GM23338 (cell line): ENCODE measurements at regions not wholly inside any gene's neighbourhood (a gene's known extent, or its start where the extent isn't known, plus 50 kb on each side); places are given as distances from the start of the nearest gene placed in this dataset.

Experiments used
- ATAC-seq: fragments of 200-7000 bp; cut with Tn5 transposase; 3 replicates; pipeline ENCODE4 v1.9.1; 2020
- DNase-seq: peaks from one replicate; pipeline ENCODE4 v3.0.0-alpha.2; 2015; ENCODE audit warnings: low spot score
- H2AFZ ChIP-seq: fragments of 200-600 bp; sonication (generic); 2 replicates; pipeline ENCODE4 v1.8.0; 2016; ENCODE audit warnings: antibody characterized with exemption, mild to moderate bottlenecking, moderate library complexity
- H3F3A ChIP-seq: fragments of 200-600 bp; sonication (generic); replicated peaks from 2 replicates; pipeline ENCODE4 v1.8.0; 2017; ENCODE audit warnings: antibody characterized with exemption, mixed run types, low read depth
- H3K27ac ChIP-seq: fragments of 200-600 bp; sonication (generic); 2 replicates; pipeline ENCODE4 v1.6.1; 2016; ENCODE audit warnings: low read depth
- H3K27me3 ChIP-seq: fragments of 200-600 bp; sonication (generic); 2 replicates; pipeline ENCODE4 v1.8.0; 2016; ENCODE audit warnings: mild to moderate bottlenecking, mixed run types, moderate library complexity; ENCODE audit not compliant: insufficient read depth
- H3K36me3 ChIP-seq: fragments of 200-600 bp; sonication (generic); 2 replicates; pipeline ENCODE4 v1.8.0; 2016; ENCODE audit warnings: mild to moderate bottlenecking; ENCODE audit not compliant: insufficient read depth
- H3K4me1 ChIP-seq: fragments of 200-600 bp; sonication (generic); 2 replicates; pipeline ENCODE4 v1.8.0; 2016; ENCODE audit warnings: mild to moderate bottlenecking, moderate library complexity; ENCODE audit not compliant: insufficient read depth
- H3K4me2 ChIP-seq: fragments of 200-600 bp; sonication (generic); 2 replicates; pipeline ENCODE4 v1.7.1; 2017; ENCODE audit warnings: mixed run types
- H3K4me3 ChIP-seq: fragments of 200-600 bp; sonication (generic); 2 replicates; pipeline ENCODE4 v1.6.1; 2016; ENCODE audit warnings: mixed run types
- H3K79me2 ChIP-seq: fragments of 200-600 bp; sonication (generic); replicated peaks from 2 replicates; pipeline ENCODE4 v1.8.0; 2017; ENCODE audit warnings: mild to moderate bottlenecking; ENCODE audit not compliant: insufficient read depth
- H3K9me2 ChIP-seq: fragments of 200-600 bp; sonication (generic); 2 replicates; pipeline ENCODE4 v1.8.0; 2017; ENCODE audit not compliant: insufficient read depth
- H4K20me1 ChIP-seq: fragments of 200-600 bp; sonication (generic); replicated peaks from 2 replicates; pipeline ENCODE4 v1.8.0; 2017; ENCODE audit warnings: mild to moderate bottlenecking; ENCODE audit not compliant: insufficient read depth
- H3K27ac Mint-ChIP-seq: 2 replicates; pipeline ENCODE4 v1.8.0; 2020; ENCODE audit warnings: inconsistent platforms, mild to moderate bottlenecking, moderate library complexity, mixed read lengths
- H3K27me3 Mint-ChIP-seq: 3 replicates; pipeline ENCODE4 v1.8.0; 2022; ENCODE audit warnings: low read depth, mild to moderate bottlenecking, moderate library complexity, mixed read lengths, inconsistent platforms; ENCODE audit not compliant: insufficient read depth, poor library complexity
- H3K36me3 Mint-ChIP-seq: 3 replicates; pipeline ENCODE4 v1.8.0; 2021; ENCODE audit warnings: low read depth, mild to moderate bottlenecking, inconsistent platforms, moderate library complexity, mixed read lengths
- H3K4me1 Mint-ChIP-seq: 3 replicates; pipeline ENCODE4 v1.8.0; 2020; ENCODE audit warnings: mild to moderate bottlenecking, inconsistent platforms, mixed read lengths
- H3K4me3 Mint-ChIP-seq: 3 replicates; pipeline ENCODE4 v1.8.0; 2021; ENCODE audit warnings: moderate library complexity, mild to moderate bottlenecking, inconsistent platforms, mixed read lengths
- H3K9me3 Mint-ChIP-seq: 3 replicates; pipeline ENCODE4 v1.8.0; 2020; ENCODE audit warnings: moderate library complexity, mild to moderate bottlenecking, inconsistent platforms, mixed read lengths
- CREB1 ChIP-seq: fragments of 250-450 bp; sonication (Bioruptor Pico); IDR thresholded peaks from 2 replicates; pipeline ENCODE4 v1.5.0; 2020; ENCODE audit warnings: low read depth, mild to moderate bottlenecking, moderate library complexity
- EZH2 ChIP-seq: fragments of 200-600 bp; sonication (generic); IDR thresholded peaks from one replicate; pipeline ENCODE4 v1.8.0; 2017; ENCODE audit warnings: antibody characterized with exemption, mild to moderate bottlenecking, low read depth; ENCODE audit not compliant: unreplicated experiment
- EZH2phosphoT487 ChIP-seq: fragments of 200-600 bp; sonication (generic); IDR thresholded peaks from one replicate; pipeline ENCODE4 v1.8.1; 2018; ENCODE audit warnings: antibody characterized with exemption; ENCODE audit not compliant: unreplicated experiment
- JUNB ChIP-seq: IDR thresholded peaks from one replicate; pipeline ENCODE4 v1.6.1; 2016; ENCODE audit warnings: antibody characterized with exemption; ENCODE audit not compliant: unreplicated experiment
- NANOG ChIP-seq: IDR thresholded peaks from 2 replicates; pipeline ENCODE4 v1.6.1; 2016; ENCODE audit warnings: antibody characterized with exemption, borderline replicate concordance
- POLR2AphosphoS5 ChIP-seq: IDR thresholded peaks from 2 replicates; pipeline ENCODE4 v1.6.1; 2016; ENCODE audit warnings: antibody characterized with exemption, low read depth
- STAT1 ChIP-seq: IDR thresholded peaks from one replicate; pipeline ENCODE4 v1.6.1; 2016; ENCODE audit warnings: antibody characterized with exemption; ENCODE audit not compliant: unreplicated experiment
- ZNF114 ChIP-seq: fragments of 250-450 bp; sonication (Bioruptor Pico); IDR thresholded peaks from 2 replicates; pipeline ENCODE4 v1.5.0; 2020; ENCODE audit warnings: mild to moderate bottlenecking, moderate library complexity
- ZNF331 ChIP-seq: fragments of 250-450 bp; sonication (Bioruptor Pico); IDR thresholded peaks from 2 replicates; pipeline ENCODE4 v1.5.0; 2020; ENCODE audit warnings: low read depth, mild to moderate bottlenecking, moderate library complexity
- TF ChIP-seq, protein P1 (sequence below): IDR thresholded peaks from one replicate; pipeline ENCODE4 v1.6.1; 2018; ENCODE audit warnings: antibody characterized with exemption; ENCODE audit not compliant: unreplicated experiment
- TF ChIP-seq, protein P2 (sequence below): fragments of 250-450 bp; sonication (Bioruptor Pico); IDR thresholded peaks from 2 replicates; pipeline ENCODE4 v1.5.0; 2020; ENCODE audit warnings: mild to moderate bottlenecking, moderate library complexity
- TF ChIP-seq, protein P3 (sequence below), 2 experiments: fragments of 200-600 bp in 1 of 2; sonication (generic) in 1 of 2; conservative IDR thresholded peaks; 2 replicates each; pipeline versions ENCODE4 v1.5.1 to v1.6.1; 2016 to 2017; ENCODE audit warnings: antibody characterized with exemption in 2 of 2, low read depth in 2 of 2, mild to moderate bottlenecking in 2 of 2, moderate library complexity in 1 of 2
- TF ChIP-seq, protein P4 (sequence below): IDR thresholded peaks from 2 replicates; pipeline ENCODE4 v1.6.1; 2016; ENCODE audit warnings: antibody characterized with exemption

DNA sequence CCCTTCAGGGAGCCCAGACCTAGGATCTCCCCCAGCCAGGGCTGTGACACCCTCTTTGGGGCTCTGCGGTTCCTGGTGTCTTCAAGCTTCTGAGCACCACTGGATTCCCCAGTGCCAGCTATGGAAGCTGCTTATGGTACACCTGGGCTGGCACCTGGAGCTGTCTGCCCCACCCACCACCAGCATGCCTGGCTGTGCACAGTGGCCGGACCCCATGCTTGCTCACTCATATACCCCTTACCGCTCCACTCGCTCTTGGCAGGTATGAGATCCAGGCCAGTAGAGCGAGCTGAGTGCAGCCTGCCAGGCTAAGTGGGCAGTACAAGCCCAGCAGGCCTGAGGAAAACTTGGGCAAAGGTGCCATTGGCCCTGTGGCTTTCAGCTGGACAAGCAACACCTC is 114.0 kb downstream of the DACT1 start:
- H3K36me3 ChIP-seq, result no peaks in the 10 kb centered on the region
- no peaks in the 10 kb centered on the region for H3K79me2 ChIP-seq
- H3K4me3 ChIP-seq, result no peak overlapping the region
- H3K4me1 Mint-ChIP-seq, result peaks cover 21% of the 10 kb centered on the region
- no peaks in the 10 kb centered on the region for H3K36me3 Mint-ChIP-seq
- no peaks in the 10 kb centered on the region for H3F3A ChIP-seq
- peaks cover 20% of the 10 kb centered on the region for H3K4me1 ChIP-seq
- H3K9me3 Mint-ChIP-seq, result no peaks in the 10 kb centered on the region
- no peak overlapping the region for H3K27ac Mint-ChIP-seq
- TF ChIP-seq ZNF331 (CRISPR knock-in tag), result no peak
- no peak for TF ChIP-seq EZH2phosphoT487
- no peak for TF ChIP-seq POLR2AphosphoS5
- TF ChIP-seq EZH2, result no peak
- TF ChIP-seq CREB1 (CRISPR knock-in tag), result no peak
- TF ChIP-seq, protein P1, sequence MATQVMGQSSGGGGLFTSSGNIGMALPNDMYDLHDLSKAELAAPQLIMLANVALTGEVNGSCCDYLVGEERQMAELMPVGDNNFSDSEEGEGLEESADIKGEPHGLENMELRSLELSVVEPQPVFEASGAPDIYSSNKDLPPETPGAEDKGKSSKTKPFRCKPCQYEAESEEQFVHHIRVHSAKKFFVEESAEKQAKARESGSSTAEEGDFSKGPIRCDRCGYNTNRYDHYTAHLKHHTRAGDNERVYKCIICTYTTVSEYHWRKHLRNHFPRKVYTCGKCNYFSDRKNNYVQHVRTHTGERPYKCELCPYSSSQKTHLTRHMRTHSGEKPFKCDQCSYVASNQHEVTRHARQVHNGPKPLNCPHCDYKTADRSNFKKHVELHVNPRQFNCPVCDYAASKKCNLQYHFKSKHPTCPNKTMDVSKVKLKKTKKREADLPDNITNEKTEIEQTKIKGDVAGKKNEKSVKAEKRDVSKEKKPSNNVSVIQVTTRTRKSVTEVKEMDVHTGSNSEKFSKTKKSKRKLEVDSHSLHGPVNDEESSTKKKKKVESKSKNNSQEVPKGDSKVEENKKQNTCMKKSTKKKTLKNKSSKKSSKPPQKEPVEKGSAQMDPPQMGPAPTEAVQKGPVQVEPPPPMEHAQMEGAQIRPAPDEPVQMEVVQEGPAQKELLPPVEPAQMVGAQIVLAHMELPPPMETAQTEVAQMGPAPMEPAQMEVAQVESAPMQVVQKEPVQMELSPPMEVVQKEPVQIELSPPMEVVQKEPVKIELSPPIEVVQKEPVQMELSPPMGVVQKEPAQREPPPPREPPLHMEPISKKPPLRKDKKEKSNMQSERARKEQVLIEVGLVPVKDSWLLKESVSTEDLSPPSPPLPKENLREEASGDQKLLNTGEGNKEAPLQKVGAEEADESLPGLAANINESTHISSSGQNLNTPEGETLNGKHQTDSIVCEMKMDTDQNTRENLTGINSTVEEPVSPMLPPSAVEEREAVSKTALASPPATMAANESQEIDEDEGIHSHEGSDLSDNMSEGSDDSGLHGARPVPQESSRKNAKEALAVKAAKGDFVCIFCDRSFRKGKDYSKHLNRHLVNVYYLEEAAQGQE, result no peak
- TF ChIP-seq, protein P2, sequence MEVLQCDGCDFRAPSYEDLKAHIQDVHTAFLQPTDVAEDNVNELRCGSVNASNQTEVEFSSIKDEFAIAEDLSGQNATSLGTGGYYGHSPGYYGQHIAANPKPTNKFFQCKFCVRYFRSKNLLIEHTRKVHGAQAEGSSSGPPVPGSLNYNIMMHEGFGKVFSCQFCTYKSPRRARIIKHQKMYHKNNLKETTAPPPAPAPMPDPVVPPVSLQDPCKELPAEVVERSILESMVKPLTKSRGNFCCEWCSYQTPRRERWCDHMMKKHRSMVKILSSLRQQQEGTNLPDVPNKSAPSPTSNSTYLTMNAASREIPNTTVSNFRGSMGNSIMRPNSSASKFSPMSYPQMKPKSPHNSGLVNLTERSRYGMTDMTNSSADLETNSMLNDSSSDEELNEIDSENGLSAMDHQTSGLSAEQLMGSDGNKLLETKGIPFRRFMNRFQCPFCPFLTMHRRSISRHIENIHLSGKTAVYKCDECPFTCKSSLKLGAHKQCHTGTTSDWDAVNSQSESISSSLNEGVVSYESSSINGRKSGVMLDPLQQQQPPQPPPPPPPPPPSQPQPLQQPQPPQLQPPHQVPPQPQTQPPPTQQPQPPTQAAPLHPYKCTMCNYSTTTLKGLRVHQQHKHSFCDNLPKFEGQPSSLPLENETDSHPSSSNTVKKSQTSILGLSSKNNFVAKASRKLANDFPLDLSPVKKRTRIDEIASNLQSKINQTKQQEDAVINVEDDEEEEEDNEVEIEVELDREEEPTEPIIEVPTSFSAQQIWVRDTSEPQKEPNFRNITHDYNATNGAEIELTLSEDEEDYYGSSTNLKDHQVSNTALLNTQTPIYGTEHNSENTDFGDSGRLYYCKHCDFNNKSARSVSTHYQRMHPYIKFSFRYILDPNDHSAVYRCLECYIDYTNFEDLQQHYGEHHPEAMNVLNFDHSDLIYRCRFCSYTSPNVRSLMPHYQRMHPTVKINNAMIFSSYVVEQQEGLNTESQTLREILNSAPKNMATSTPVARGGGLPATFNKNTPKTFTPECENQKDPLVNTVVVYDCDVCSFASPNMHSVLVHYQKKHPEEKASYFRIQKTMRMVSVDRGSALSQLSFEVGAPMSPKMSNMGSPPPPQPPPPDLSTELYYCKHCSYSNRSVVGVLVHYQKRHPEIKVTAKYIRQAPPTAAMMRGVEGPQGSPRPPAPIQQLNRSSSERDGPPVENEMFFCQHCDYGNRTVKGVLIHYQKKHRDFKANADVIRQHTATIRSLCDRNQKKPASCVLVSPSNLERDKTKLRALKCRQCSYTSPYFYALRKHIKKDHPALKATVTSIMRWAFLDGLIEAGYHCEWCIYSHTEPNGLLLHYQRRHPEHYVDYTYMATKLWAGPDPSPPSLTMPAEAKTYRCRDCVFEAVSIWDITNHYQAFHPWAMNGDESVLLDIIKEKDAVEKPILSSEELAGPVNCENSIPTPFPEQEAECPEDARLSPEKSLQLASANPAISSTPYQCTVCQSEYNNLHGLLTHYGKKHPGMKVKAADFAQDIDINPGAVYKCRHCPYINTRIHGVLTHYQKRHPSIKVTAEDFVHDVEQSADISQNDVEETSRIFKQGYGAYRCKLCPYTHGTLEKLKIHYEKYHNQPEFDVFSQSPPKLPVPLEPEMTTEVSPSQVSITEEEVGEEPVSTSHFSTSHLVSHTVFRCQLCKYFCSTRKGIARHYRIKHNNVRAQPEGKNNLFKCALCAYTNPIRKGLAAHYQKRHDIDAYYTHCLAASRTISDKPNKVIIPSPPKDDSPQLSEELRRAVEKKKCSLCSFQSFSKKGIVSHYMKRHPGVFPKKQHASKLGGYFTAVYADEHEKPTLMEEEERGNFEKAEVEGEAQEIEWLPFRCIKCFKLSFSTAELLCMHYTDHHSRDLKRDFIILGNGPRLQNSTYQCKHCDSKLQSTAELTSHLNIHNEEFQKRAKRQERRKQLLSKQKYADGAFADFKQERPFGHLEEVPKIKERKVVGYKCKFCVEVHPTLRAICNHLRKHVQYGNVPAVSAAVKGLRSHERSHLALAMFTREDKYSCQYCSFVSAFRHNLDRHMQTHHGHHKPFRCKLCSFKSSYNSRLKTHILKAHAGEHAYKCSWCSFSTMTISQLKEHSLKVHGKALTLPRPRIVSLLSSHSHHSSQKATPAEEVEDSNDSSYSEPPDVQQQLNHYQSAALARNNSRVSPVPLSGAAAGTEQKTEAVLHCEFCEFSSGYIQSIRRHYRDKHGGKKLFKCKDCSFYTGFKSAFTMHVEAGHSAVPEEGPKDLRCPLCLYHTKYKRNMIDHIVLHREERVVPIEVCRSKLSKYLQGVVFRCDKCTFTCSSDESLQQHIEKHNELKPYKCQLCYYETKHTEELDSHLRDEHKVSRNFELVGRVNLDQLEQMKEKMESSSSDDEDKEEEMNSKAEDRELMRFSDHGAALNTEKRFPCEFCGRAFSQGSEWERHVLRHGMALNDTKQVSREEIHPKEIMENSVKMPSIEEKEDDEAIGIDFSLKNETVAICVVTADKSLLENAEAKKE (CRISPR knock-in tag), result no peak
- TF ChIP-seq STAT1, result no peak
- TF ChIP-seq, protein P3, sequence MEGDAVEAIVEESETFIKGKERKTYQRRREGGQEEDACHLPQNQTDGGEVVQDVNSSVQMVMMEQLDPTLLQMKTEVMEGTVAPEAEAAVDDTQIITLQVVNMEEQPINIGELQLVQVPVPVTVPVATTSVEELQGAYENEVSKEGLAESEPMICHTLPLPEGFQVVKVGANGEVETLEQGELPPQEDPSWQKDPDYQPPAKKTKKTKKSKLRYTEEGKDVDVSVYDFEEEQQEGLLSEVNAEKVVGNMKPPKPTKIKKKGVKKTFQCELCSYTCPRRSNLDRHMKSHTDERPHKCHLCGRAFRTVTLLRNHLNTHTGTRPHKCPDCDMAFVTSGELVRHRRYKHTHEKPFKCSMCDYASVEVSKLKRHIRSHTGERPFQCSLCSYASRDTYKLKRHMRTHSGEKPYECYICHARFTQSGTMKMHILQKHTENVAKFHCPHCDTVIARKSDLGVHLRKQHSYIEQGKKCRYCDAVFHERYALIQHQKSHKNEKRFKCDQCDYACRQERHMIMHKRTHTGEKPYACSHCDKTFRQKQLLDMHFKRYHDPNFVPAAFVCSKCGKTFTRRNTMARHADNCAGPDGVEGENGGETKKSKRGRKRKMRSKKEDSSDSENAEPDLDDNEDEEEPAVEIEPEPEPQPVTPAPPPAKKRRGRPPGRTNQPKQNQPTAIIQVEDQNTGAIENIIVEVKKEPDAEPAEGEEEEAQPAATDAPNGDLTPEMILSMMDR (conservative IDR thresholded peaks at IDR 0.05; ENCODE audit: low read depth in 2 of 2), result no peak
- no peak for TF ChIP-seq ZNF114
- TF ChIP-seq JUNB, result no peak
- no peak for TF ChIP-seq NANOG
- TF ChIP-seq, protein P4, sequence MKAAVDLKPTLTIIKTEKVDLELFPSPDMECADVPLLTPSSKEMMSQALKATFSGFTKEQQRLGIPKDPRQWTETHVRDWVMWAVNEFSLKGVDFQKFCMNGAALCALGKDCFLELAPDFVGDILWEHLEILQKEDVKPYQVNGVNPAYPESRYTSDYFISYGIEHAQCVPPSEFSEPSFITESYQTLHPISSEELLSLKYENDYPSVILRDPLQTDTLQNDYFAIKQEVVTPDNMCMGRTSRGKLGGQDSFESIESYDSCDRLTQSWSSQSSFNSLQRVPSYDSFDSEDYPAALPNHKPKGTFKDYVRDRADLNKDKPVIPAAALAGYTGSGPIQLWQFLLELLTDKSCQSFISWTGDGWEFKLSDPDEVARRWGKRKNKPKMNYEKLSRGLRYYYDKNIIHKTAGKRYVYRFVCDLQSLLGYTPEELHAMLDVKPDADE, result no peak
- no peak for ATAC-seq
- no peaks in the 10 kb centered on the region for H3K9me2 ChIP-seq
- no peak overlapping the region for H3K27ac ChIP-seq
- no peak overlapping the region for H3K4me2 ChIP-seq
- H4K20me1 ChIP-seq, result no peaks in the 10 kb centered on the region
- no peak for DNase-seq
- no peaks in the 10 kb centered on the region for H3K27me3 Mint-ChIP-seq
- no peaks in the 10 kb centered on the region for H3K27me3 ChIP-seq
- no peak overlapping the region for H2AFZ ChIP-seq
- H3K4me3 Mint-ChIP-seq, result no peak overlapping the region
